ENCODE measurements at regions not wholly inside any gene's neighbourhood (a gene's known extent, or its start where the extent isn't known, plus 50 kb on each side); places are given as distances from the start of the nearest gene placed in this dataset.
A peak's percentile ranks its signal among the peaks of the same experiment; 100 is the strongest.

DNA sequence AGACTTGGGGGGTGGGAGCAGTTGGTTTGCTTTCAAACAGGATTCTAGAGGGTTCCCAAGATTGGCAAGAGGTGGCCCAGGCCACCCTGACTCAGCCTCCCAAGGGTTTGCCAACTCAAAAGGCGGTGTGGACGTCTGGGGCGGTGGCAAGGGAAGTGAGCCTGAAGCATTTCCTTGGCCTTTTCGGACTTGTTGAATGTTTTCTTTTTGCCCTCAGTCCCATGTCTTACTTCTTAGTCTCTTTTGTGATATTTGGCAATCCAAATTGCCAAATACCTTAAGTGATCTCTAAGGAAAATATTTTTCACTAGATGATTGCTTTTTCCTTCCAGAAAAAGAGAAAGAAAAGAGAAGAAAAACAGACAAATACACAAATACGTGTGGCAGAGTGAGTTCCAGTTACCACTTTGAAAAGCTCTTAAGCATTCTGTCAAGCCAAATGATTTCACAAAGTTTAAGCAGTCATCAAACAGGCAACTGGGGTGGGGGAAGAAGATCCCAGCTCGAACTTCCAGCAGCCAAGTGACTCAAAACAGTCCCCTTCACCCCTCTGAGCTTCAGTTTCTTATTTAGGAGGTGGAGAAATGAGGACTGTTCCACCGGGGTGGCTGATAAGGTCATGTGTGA lies 374.6 kb upstream of the USP24 start:
- DNase-seq, result no peak

- no peak for DNase-seq
Measured at GRCh38 chr1:55588309-55588708, 373.1 kb upstream of the USP24 start.

- no peak for DNase-seq
Measured at GRCh38 chr1:55586771-55587170, 371.6 kb upstream of the USP24 start.

DNA sequence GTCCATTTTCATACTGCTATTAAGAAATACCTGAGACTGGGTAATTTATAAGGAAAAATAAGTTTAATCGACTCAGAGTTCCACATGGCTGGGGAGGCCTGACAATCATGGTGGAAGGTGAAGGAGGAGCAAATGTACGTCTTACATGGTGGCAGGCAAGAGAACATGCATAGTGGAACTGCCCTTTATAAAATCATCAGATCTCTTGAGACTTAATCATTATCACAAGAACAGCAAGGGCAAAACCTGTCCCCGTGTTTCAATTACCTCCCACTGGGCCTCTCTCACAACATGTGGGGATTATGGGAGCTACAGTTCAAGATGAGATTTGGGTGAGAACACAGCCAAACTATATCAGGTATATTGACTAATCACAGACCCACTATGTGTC lies 370.2 kb upstream of the USP24 start:
- DNase-seq, result no peak

DNA sequence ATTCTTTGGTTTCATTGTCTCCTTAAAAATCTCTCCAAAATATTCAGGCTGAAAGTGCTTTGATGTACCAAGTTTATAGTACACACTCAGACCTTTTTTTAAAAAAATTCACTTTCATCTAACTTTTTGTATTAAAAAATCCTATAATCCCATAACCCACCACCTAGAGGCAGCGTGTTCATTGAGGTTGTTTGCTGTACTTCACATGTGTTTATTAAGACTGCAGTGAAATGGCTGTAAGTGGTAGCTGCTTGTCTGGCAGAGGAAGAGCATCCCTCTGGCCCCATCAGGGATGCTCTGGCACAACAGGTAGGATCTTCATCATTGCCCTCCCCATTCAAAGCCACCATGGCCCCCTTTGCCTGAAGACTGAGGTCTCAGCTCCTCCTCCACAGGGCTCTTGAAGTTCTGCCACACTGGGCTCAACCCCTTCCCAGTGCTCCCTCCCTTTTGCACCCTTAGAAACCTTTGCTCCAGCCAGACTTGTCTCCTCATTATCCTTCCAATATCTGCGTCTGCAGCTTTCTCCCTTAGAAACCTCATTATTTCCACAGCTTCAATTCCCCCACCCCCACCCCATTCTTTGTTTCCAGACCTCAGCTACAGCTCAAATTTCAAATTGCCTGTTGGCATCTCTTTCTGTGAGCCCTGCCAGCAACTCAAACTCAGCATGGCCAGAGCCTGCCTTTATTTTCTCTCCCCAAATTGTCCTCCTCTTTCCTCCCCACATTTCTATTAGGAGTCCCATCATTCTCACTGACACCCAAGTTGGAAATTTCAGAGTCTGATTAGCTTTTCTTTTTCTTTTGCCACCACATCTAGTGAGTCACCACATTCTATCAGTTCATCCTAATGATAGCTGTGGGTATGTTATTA lies 369.6 kb upstream of the USP24 start:
- DNase-seq, result peak; percentile 82

DNA sequence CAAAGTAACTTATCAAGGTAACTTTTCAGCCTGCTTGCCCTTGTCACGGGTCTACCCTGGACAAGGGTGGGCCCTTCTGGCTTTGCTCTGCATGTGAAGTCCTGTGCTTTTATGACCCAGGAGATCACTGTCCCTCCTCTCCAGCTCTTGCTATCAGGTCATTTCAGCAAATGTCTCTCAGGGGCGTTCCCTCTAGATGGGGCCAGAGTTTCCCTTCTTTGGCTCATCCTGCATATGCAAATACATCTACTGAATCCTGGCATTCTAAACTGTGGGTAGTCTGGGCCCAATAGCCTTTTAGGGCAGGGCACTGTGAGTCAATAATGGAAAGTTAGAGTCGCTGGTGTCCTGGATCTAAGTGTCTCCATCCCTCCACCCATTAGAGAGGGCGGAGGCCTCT lies 366.9 kb upstream of the USP24 start:
- DNase-seq, result no peak

- DNase-seq, result no peak
Measured at GRCh38 chr1:55580845-55581332, 365.7 kb upstream of the USP24 start.

GRCh38 chr1:55579332-55580001 lies 364.3 kb upstream of the USP24 start:
- DNase-seq, result no peak

- no peak for DNase-seq
Measured at GRCh38 chr1:55578646-55579045, 363.5 kb upstream of the USP24 start.

GRCh38 chr1:55575571-55576279 lies 360.6 kb upstream of the USP24 start:
- DNase-seq, result no peak

GRCh38 chr1:55574691-55575225 lies 359.6 kb upstream of the USP24 start:
- DNase-seq, result no peak

GRCh38 chr1:55572878-55573734 lies 357.9 kb upstream of the USP24 start:
- no peak for DNase-seq

DNA sequence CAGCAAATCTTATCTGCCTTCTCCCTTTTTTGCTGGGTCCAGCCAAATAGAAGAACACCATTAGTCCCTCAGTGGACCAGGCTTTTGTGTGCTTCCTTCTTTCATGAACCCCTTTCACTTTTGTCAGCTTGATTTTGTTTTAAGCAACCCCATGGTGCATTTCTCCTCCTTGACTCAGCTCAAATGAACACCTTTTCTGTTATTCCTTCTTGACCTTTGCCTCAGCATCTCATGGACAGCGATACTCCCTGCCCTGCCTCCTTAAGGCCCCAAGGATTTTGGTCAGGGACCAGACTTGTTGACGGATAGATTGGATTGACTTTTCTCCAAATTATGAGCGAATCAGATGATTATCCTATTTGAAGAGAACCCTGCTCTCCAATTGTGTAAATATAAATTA lies 356.6 kb upstream of the USP24 start:
- DNase-seq, result no peak

DNA sequence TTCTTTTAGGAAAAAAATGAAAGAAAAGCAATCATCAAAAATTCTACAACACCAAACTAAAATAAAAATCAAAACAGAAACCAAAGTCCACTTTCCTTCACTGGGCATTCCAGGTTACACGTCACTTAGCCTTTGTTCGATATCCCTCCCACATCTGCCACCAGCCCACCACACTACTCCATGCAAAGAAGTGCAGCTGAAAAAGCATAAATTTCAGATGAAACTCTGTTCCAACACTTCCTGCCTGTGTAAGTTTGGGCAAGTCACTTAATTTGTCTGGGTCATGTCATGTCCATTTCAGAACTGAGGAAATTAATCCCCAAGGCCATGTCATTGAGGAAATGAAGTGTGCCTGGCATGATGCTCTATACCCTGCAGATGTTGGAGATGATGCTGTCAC lies 354.3 kb upstream of the USP24 start:
- DNase-seq, result no peak

- DNase-seq, result no peak
Measured at GRCh38 chr1:55568732-55569131, 353.6 kb upstream of the USP24 start.

DNA sequence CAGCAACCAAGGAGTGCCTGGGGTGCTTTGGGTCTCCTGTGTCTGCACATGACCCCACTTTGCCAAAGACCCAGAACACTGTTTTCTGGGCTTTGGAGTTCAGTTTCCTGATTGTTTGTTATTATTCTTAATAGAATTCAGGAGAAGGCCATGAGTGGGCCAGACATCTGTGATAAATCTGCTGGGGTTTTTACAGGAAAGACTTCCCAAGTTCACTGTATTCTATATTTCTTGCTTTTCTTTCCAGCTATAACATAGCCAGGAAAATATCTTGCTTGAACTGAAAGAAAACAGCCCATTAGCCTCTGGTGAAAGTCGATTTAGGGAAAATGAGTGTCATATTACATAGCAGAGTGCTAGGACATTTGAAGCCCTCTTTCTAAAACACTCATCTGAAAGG lies 345.1 kb upstream of the USP24 start:
- no peak for DNase-seq

DNA sequence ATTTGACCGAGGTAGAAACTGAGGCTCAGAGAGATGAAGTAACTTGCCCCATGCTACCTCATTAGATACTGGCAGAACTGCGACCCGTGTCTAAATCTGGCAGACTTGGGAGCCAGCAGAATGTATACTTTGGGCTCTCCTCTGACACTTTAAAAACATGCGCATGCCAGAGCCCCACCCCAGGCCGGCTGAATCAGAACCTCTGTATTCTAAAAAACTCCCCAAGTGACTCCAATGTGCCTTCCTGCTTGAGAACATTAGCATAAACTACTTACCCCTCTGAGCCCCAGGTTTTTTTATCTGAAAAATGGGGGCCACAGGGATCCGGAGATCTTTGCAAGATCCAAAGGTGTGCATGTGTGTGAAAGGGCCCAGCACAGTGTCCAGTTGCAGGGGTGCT lies 344.7 kb upstream of the USP24 start:
- DNase-seq, result peak; percentile 55

DNA sequence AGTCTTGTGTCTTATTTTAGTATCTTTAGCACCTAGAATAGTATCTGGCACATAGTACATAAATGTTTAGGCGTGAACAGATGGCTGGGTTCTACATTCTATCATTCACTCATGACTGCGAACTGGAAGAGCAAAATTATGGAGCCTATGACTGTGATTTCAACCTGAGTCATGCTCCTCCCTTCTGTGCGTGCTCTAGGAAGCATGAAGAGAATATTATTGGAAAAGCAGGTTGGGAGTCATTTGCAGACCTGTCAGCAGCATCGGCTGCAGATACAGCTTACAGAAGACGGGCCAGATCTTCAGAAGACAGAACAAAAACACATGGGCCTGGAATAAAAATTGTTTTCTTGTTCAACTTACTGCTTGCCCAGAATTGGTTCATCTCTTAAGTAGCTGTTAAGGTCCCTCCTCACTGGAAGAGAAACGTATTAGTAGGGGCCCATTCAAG lies 344.0 kb upstream of the USP24 start:
- DNase-seq, result no peak

- DNase-seq, result no peak
Measured at GRCh38 chr1:55558515-55558914, 343.4 kb upstream of the USP24 start.

DNA sequence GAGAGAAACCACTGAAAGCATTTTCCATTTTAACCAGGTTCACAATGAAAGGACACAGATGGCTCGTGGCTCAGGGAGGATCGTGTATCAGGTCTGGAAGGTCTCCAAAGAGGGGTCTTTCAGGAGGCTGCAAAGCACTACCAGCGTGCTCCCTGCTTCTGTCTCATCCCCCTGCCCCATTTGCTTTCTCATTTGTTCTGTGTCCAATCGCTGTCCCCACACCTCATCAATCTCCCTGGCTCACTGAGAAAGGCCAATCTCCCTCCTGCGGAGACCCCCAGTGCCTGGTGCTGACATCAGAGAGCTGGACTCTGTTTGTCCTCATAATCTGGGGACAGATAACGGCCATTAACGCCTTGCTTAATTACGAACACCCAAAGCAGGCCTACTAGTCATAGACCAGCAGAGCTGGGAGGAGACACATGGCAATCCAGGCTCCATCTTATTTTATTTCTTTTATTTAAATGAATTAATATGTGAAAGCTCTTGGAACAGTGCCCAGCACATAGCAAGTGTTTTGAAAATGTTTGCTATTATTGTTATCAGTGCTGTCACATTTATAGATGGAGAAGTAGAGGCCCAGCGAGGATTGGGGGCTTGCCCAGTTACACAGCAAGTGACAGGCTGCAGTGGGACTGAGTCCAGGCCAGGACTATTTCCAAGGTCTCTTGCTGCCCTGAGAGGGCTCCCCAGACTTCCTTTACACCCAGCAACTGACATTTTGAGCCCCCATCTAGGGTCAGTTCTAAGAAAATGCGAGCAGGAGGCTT lies 341.0 kb upstream of the USP24 start:
- DNase-seq, result no peak

- DNase-seq, result no peak
Measured at GRCh38 chr1:55554611-55555010, 339.4 kb upstream of the USP24 start.
